ENCODE measurements at regions not wholly inside any gene's neighbourhood (a gene's known extent, or its start where the extent isn't known, plus 50 kb on each side); places are given as distances from the start of the nearest gene placed in this dataset.

DNA sequence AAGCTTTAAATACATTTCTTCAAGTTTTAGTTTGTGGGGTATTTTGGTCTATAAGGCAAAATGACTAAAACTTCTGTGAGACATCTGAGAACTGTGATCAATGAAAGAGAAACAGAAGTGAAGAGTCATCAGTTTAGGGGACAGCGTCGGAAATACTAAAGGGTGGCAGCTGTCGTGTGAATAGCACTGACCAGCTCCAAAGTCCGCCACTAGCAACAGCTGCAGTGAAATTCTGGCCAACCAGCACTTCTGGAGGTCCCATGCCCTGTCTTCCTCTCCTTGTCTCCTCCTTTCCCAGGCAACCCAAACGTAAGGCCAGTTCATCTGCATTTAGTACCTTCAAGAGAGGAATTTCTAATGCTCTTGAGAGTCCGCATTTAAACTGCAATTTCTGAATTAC, 87.5 kb downstream of the DACT2 start:
- no peaks in the 10 kb centered on the region for H3K4me1 ChIP-seq (ENCODE audit: control insufficient read depth, insufficient read depth, low read length)
- ATAC-seq (ENCODE audit: low read depth): no peak
- no peaks in the 10 kb centered on the region for H4K20me1 ChIP-seq (ENCODE audit: insufficient read depth, low read length)
- no peak overlapping the region for H2BK20ac ChIP-seq (ENCODE audit: low read depth, low read length)
- ChIA-PET CTCF (no interaction called here), POLR2A (ENCODE audit: unreplicated experiment) (no interaction called here)
- no peak overlapping the region for H2BK120ac ChIP-seq (ENCODE audit: low read depth, low read length)
- H3K4me3 ChIP-seq (ENCODE audit: insufficient read depth, low read depth, low read length): no peak overlapping the region
- H3K9ac ChIP-seq (ENCODE audit: low read depth, low read length): no peak overlapping the region
- no peak overlapping the region for H4K91ac ChIP-seq (ENCODE audit: insufficient read depth, low read depth, low read length)
- no peak overlapping the region for H2AK5ac ChIP-seq (ENCODE audit: low read depth, low read length)
- dilution Hi-C loops (cut with HindIII; ENCODE audit: low sequenced_read_pairs, unreplicated experiment): no loop called here
- WGBS, 2 experiments (ENCODE audit: extremely low coverage in 2 of 2, insufficient read length in 1 of 2): 20% methylated on average over 3 of the region's 6 CpGs; no CpG with 5 or more reads in 1 of the 2 experiments
- DNase-seq: no peak
- no peak overlapping the region for H3K18ac ChIP-seq (ENCODE audit: low read depth, low read length)
- in situ Hi-C loops (cut with MboI; ENCODE audit: low sequenced_read_pairs): no loop called here
- no peak overlapping the region for H3K27ac ChIP-seq (ENCODE audit: insufficient read depth, low read length)
- H3K9me3 ChIP-seq (ENCODE audit: control insufficient read depth, insufficient read depth, low read length): peaks cover 15% of the 10 kb centered on the region; the same call in 1 of the 2 replicates
- BruUV-seq (replicated peaks): no TSS peak
- no peaks in the 10 kb centered on the region for H3K27me3 ChIP-seq (ENCODE audit: control insufficient read depth, insufficient read depth, low read length)
- intact Hi-C loops (cut with micrococcal nuclease): no loop called here
- no peak overlapping the region for H3K4me2 ChIP-seq (ENCODE audit: low read depth, low read length)
- no peak overlapping the region for H2AK9ac ChIP-seq (replicated peaks; ENCODE audit: low read depth, low read length, poor library complexity)
- no peak overlapping the region for H4K5ac ChIP-seq (ENCODE audit: low read depth, low read length)
- H4K8ac ChIP-seq (ENCODE audit: low read depth in 2 of 2, low read length in 2 of 2): no peak overlapping the region
- no peak for TF ChIP-seq FOS (IDR thresholded peaks at IDR 0.05; ENCODE audit: low read depth, low read length)
- TF ChIP-seq, protein P1, sequence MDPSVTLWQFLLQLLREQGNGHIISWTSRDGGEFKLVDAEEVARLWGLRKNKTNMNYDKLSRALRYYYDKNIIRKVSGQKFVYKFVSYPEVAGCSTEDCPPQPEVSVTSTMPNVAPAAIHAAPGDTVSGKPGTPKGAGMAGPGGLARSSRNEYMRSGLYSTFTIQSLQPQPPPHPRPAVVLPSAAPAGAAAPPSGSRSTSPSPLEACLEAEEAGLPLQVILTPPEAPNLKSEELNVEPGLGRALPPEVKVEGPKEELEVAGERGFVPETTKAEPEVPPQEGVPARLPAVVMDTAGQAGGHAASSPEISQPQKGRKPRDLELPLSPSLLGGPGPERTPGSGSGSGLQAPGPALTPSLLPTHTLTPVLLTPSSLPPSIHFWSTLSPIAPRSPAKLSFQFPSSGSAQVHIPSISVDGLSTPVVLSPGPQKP (IDR thresholded peaks at IDR 0.05; ENCODE audit: borderline replicate concordance, low read depth, low read length): no peak
- TF ChIP-seq BHLHE40 (IDR thresholded peaks at IDR 0.05; ENCODE audit: low read depth, low read length): no peak
- no peak for TF ChIP-seq POLR2A (IDR thresholded peaks at IDR 0.05; ENCODE audit: low read depth, low read length)
- no peak for TF ChIP-seq RCOR1 (IDR thresholded peaks at IDR 0.05; ENCODE audit: insufficient replicate concordance, low read length)
- TF ChIP-seq NFE2L2 (IDR thresholded peaks at IDR 0.05; ENCODE audit: low read depth, low read length): no peak
- TF ChIP-seq RFX5 (IDR thresholded peaks at IDR 0.05; ENCODE audit: low read depth, low read length): no peak
- TF ChIP-seq, protein P2, sequence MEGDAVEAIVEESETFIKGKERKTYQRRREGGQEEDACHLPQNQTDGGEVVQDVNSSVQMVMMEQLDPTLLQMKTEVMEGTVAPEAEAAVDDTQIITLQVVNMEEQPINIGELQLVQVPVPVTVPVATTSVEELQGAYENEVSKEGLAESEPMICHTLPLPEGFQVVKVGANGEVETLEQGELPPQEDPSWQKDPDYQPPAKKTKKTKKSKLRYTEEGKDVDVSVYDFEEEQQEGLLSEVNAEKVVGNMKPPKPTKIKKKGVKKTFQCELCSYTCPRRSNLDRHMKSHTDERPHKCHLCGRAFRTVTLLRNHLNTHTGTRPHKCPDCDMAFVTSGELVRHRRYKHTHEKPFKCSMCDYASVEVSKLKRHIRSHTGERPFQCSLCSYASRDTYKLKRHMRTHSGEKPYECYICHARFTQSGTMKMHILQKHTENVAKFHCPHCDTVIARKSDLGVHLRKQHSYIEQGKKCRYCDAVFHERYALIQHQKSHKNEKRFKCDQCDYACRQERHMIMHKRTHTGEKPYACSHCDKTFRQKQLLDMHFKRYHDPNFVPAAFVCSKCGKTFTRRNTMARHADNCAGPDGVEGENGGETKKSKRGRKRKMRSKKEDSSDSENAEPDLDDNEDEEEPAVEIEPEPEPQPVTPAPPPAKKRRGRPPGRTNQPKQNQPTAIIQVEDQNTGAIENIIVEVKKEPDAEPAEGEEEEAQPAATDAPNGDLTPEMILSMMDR (conservative IDR thresholded peaks at IDR 0.05; ENCODE audit: low read depth, low read length): no peak
- no peak for TF ChIP-seq MAZ (IDR thresholded peaks at IDR 0.05; ENCODE audit: borderline replicate concordance, low read depth, low read length)
- no peak for TF ChIP-seq MAFK (IDR thresholded peaks at IDR 0.05; ENCODE audit: low read depth, low read length)
- H3K14ac ChIP-seq (replicated peaks; ENCODE audit: low read depth, low read length): no peak overlapping the region
- H3K56ac ChIP-seq (ENCODE audit: extremely low read depth, insufficient read depth, low read length): no peak overlapping the region
- no peak overlapping the region for H2AFZ ChIP-seq (replicated peaks; ENCODE audit: low read length, poor library complexity)
- no peaks in the 10 kb centered on the region for H3K36me3 ChIP-seq (ENCODE audit: control insufficient read depth, insufficient read depth, low read length)
- H3K23ac ChIP-seq (ENCODE audit: low read depth, low read length): no peak overlapping the region
- H3K9me1 ChIP-seq (ENCODE audit: insufficient read depth, low read length): no peaks in the 10 kb centered on the region
- no peak overlapping the region for H2BK15ac ChIP-seq (ENCODE audit: low read depth, low read length)
- no peak overlapping the region for H3K4ac ChIP-seq (ENCODE audit: low read depth, low read length)
- no peak overlapping the region for H2BK5ac ChIP-seq (ENCODE audit: low read depth, low read length, poor library complexity, severe bottlenecking)
- no peaks in the 10 kb centered on the region for H3K79me1 ChIP-seq (ENCODE audit: low read depth in 1 of 2, low read length in 2 of 2)

Data from IMR-90 (cell line).